Gastrocnemius medialis (tissue), 4 donors: ENCODE measurements at regions not wholly inside any gene's neighbourhood (a gene's known extent, or its start where the extent isn't known, plus 50 kb on each side); places are given as distances from the start of the nearest gene placed in this dataset.

ENCODE experiments used
- ATAC-seq, 2 donors: fragments of 150-250 bp; one replicate each; pipeline ENCODE4 v1.9.1; 2016
- DNase-seq, 2 donors: peaks; one replicate each; pipeline ENCODE4 v3.0.0-alpha.2; 2019
- H3K27ac ChIP-seq, 4 donors: fragments of 200-600 bp; sonication (generic); 1 replicate in 1 of 4; 2 replicates in 3 of 4; pipeline ENCODE4 v1.5.1; 2016 to 2018; ENCODE audit warnings: mild to moderate bottlenecking in 2 of 4, moderate library complexity in 1 of 4
- H3K27me3 ChIP-seq, 3 donors: fragments of 200-600 bp; sonication (generic) in 2 of 3; 1 replicate in 1 of 3; 2 replicates in 2 of 3; pipeline versions ENCODE4 v1.5.1 to v1.6.0; 2016 to 2019; ENCODE audit warnings: mild to moderate bottlenecking in 1 of 3, moderate library complexity in 1 of 3
- H3K36me3 ChIP-seq, 2 donors: fragments of 200-600 bp; sonication (generic) in 1 of 2; one replicate each; pipeline ENCODE4 v1.5.1; 2017 to 2018
- H3K4me1 ChIP-seq, 2 donors: fragments of 200-600 bp; sonication (generic) in 1 of 2; one replicate each; pipeline ENCODE4 v1.5.1; 2016 to 2017; ENCODE audit warnings: mild to moderate bottlenecking in 2 of 2
- H3K4me3 ChIP-seq, 4 donors: fragments of 200-600 bp; sonication (generic) in 3 of 4; 1 replicate in 1 of 4; 2 replicates in 3 of 4; pipeline ENCODE4 v1.5.1; 2016 to 2019; ENCODE audit warnings: mild to moderate bottlenecking in 2 of 4
- H3K9me3 ChIP-seq, 3 donors: fragments of 200-600 bp; sonication (generic) in 2 of 3; 1 replicate in 1 of 3; 2 replicates in 2 of 3; pipeline ENCODE4 v1.5.1; 2016 to 2019
- CTCF ChIP-seq, 5 experiments: fragments of 450-650 bp in 3 of 5; fragments of 200-600 bp in 2 of 5; sonication (generic) in 2 of 5; IDR thresholded peaks in 4 of 5; conservative IDR thresholded peaks in 1 of 5; 1 replicate in 4 of 5; 2 replicates in 1 of 5; pipeline ENCODE4 v1.5.1; 2016 to 2019; ENCODE audit warnings: antibody characterized with exemption in 5 of 5, mild to moderate bottlenecking in 3 of 5, moderate library complexity in 3 of 5
- POLR2A ChIP-seq, 2 donors: fragments of 450-650 bp; IDR thresholded peaks; one replicate each; pipeline ENCODE4 v1.6.1; 2017; ENCODE audit warnings: antibody characterized with exemption in 2 of 2, mild to moderate bottlenecking in 2 of 2, moderate library complexity in 2 of 2
- in situ Hi-C, 4 donors: fragments of 200-750 bp; cut with MboI; loops; one replicate each; pipeline versions ENCODE4 v1.15.0 to v1.8.0; 2017; ENCODE audit warnings: low sequenced_read_pairs in 4 of 4
- intact Hi-C: fragments of 100-400 bp; cut with DNase I; formaldehyde crosslinking; loops from one replicate; pipeline ENCODE4 v1.15.1; 2023; ENCODE audit warnings: low total_unique reads

GRCh38 chr15:62348118-62348517 lies 183.0 kb upstream of the C2CD4B start:
- no peaks in the 10 kb centered on the region for H3K36me3 ChIP-seq
- H3K27me3 ChIP-seq = no peaks in the 10 kb centered on the region
- intact Hi-C loops (no loop called here), in situ Hi-C loops (no loop called here)
- H3K9me3 ChIP-seq = no peaks in the 10 kb centered on the region
- TF ChIP-seq POLR2A (IDR thresholded peaks at IDR 0.05) = no peak
- no peak for TF ChIP-seq CTCF (IDR thresholded peaks at IDR 0.05 in 4 of 5, conservative IDR thresholded peaks at IDR 0.05 in 1 of 5)
- no peak overlapping the region for H3K27ac ChIP-seq
- H3K4me3 ChIP-seq = no peak overlapping the region
- no peaks in the 10 kb centered on the region for H3K4me1 ChIP-seq
- DNase-seq (no peak), ATAC-seq (no peak)

- intact Hi-C loops = no loop called here
- DNase-seq = no peak
- in situ Hi-C loops = no loop called here
- H3K4me1 ChIP-seq = no peaks in the 10 kb centered on the region
- no peaks in the 10 kb centered on the region for H3K36me3 ChIP-seq
- H3K9me3 ChIP-seq = no peaks in the 10 kb centered on the region
- H3K27me3 ChIP-seq = no peaks in the 10 kb centered on the region
- no peak overlapping the region for H3K27ac ChIP-seq
- H3K4me3 ChIP-seq = no peak overlapping the region
- ATAC-seq = no peak
- no peak for TF ChIP-seq CTCF (IDR thresholded peaks at IDR 0.05 in 4 of 5, conservative IDR thresholded peaks at IDR 0.05 in 1 of 5)
- TF ChIP-seq POLR2A (IDR thresholded peaks at IDR 0.05) = no peak
Observed at GRCh38 chr15:62348623-62349022, 183.5 kb upstream of the C2CD4B start.

- DNase-seq = no peak
- in situ Hi-C loops = no loop called here
Observed at GRCh38 chr15:62352817-62353216, 187.7 kb upstream of the C2CD4B start.

GRCh38 chr15:62357431-62357830 lies 192.3 kb upstream of the C2CD4B start:
- Histone ChIP-seq H3K27me3 (peaks cover 0 to 15% (median 0%) of the 10 kb centered on the region in 3 donors), H3K9me3 (no peaks in the 10 kb centered on the region), H3K27ac (no peak overlapping the region), H3K4me3 (no peak overlapping the region), H3K4me1 (no peaks in the 10 kb centered on the region), H3K36me3 (no peaks in the 10 kb centered on the region)
- TF ChIP-seq POLR2A (IDR thresholded peaks at IDR 0.05) (no peak), CTCF (IDR thresholded peaks at IDR 0.05 in 4 of 5, conservative IDR thresholded peaks at IDR 0.05 in 1 of 5) (no peak)
- intact Hi-C loops = no loop called here
- ATAC-seq (no peak), DNase-seq (no peak)
- in situ Hi-C loops = no loop called here

More at GRCh38 chr15:62352817-62353216, 187.7 kb upstream of the C2CD4B start:
- no peaks in the 10 kb centered on the region for H3K36me3 ChIP-seq
- no peaks in the 10 kb centered on the region for H3K9me3 ChIP-seq
- H3K27ac ChIP-seq = no peak overlapping the region
- intact Hi-C loops = no loop called here
- TF ChIP-seq POLR2A (IDR thresholded peaks at IDR 0.05) (no peak), CTCF (IDR thresholded peaks at IDR 0.05 in 4 of 5, conservative IDR thresholded peaks at IDR 0.05 in 1 of 5) (no peak)
- no peaks in the 10 kb centered on the region for H3K27me3 ChIP-seq
- no peak for ATAC-seq
- H3K4me3 ChIP-seq = no peak overlapping the region
- no peaks in the 10 kb centered on the region for H3K4me1 ChIP-seq

- Histone ChIP-seq H3K9me3 (no peaks in the 10 kb centered on the region), H3K27me3 (peaks cover 0 to 15% (median 0%) of the 10 kb centered on the region in 3 donors), H3K36me3 (no peaks in the 10 kb centered on the region), H3K27ac (no peak overlapping the region), H3K4me1 (no peaks in the 10 kb centered on the region), H3K4me3 (no peak overlapping the region)
- intact Hi-C loops (no loop called here), in situ Hi-C loops (no loop called here)
- ATAC-seq = no peak
- DNase-seq = no peak
- TF ChIP-seq POLR2A (IDR thresholded peaks at IDR 0.05) (no peak), CTCF (IDR thresholded peaks at IDR 0.05 in 4 of 5, conservative IDR thresholded peaks at IDR 0.05 in 1 of 5) (no peak)
Observed at GRCh38 chr15:62359416-62359815, 194.3 kb upstream of the C2CD4B start.
